CD4-positive, alpha-beta T cell (primary cell): ENCODE measurements at regions not wholly inside any gene's neighbourhood (a gene's known extent, or its start where the extent isn't known, plus 50 kb on each side); places are given as distances from the start of the nearest gene placed in this dataset.
"Not testable (repeated sequence)": the region's sequence is repeated elsewhere in the genome, so short reads cannot be mapped to it uniquely, and the experiment has no call there.

Source experiments
- ATAC-seq: fragments of 200-7000 bp; cut with Tn5 transposase; one replicate; pipeline ENCODE4 v1.10.0; 2022; ENCODE audit warnings: mild to moderate bottlenecking; ENCODE audit not compliant: poor library complexity
- CTCF ChIA-PET: fragments of 350-600 bp; sonication (Branson Sonifier 250); formaldehyde crosslinking; loops from one replicate; lab custom pipeline; 2021; ENCODE audit warnings: antibody characterized with exemption, inconsistent platforms; lab: Charles Lee
- POLR2A ChIA-PET: fragments of 350-600 bp; sonication (Branson Sonifier 250); formaldehyde crosslinking; loops from one replicate; lab custom pipeline; 2021; ENCODE audit warnings: antibody characterized with exemption, inconsistent platforms; lab: Charles Lee
- DNase-seq, 14 experiments: peaks; one replicate each; pipeline ENCODE4 v3.0.0-alpha.2; 2013 to 2020; ENCODE audit warnings: mixed read lengths in 2 of 14
- H3K27ac ChIP-seq, 2 donors: one replicate each; pipeline versions ENCODE4 v1.5.1 to v1.7.0; 2013; ENCODE audit warnings: low read length in 2 of 2, low read depth in 1 of 2, mild to moderate bottlenecking in 1 of 2
- H3K27me3 ChIP-seq, 2 experiments: 1 replicate in 1 of 2; 2 replicates in 1 of 2; pipeline versions ENCODE4 v1.6.1 to v1.7.0; 2013; ENCODE audit warnings: low read length in 2 of 2, control low read depth in 1 of 2, mild to moderate bottlenecking in 1 of 2, moderate library complexity in 1 of 2; ENCODE audit not compliant: insufficient read depth in 2 of 2, control insufficient read depth in 1 of 2
- H3K36me3 ChIP-seq: one replicate; pipeline ENCODE4 v1.6.1; 2013; ENCODE audit warnings: low read length, control low read depth; ENCODE audit not compliant: insufficient read depth
- H3K4me1 ChIP-seq: one replicate; pipeline ENCODE4 v1.6.1; 2013; ENCODE audit warnings: low read length, control low read depth; ENCODE audit not compliant: insufficient read depth
- H3K4me3 ChIP-seq: one replicate; pipeline ENCODE4 v1.5.1; 2013; ENCODE audit warnings: mild to moderate bottlenecking, low read length, moderate library complexity
- H3K9me3 ChIP-seq, 2 experiments: 1 replicate in 1 of 2; 2 replicates in 1 of 2; pipeline versions ENCODE4 v1.6.1 to v1.7.0; 2013; ENCODE audit warnings: low read length in 2 of 2, mild to moderate bottlenecking in 2 of 2, control low read depth in 1 of 2, moderate library complexity in 1 of 2; ENCODE audit not compliant: control insufficient read depth in 1 of 2, insufficient read depth in 1 of 2
- H3K27ac Mint-ChIP-seq: one replicate; pipeline ENCODE4 v1.8.0; 2020; ENCODE audit warnings: mixed read lengths
- H3K27me3 Mint-ChIP-seq: one replicate; pipeline ENCODE4 v1.8.0; 2021; ENCODE audit warnings: mixed read lengths
- H3K36me3 Mint-ChIP-seq: one replicate; pipeline ENCODE4 v1.8.0; 2021; ENCODE audit warnings: low read depth, mixed read lengths
- H3K4me1 Mint-ChIP-seq: one replicate; pipeline ENCODE4 v1.8.0; 2021; ENCODE audit warnings: low read depth, mixed read lengths
- H3K4me3 Mint-ChIP-seq: one replicate; pipeline ENCODE4 v1.8.0; 2020; ENCODE audit warnings: mild to moderate bottlenecking, mixed read lengths
- H3K9me3 Mint-ChIP-seq: one replicate; pipeline ENCODE4 v1.8.0; 2020; ENCODE audit warnings: mixed read lengths
- intact Hi-C, 2 experiments: fragments of 100-400 bp; cut with DNase I in 1 of 2; cut with micrococcal nuclease in 1 of 2; formaldehyde crosslinking; loops; one replicate each; pipeline versions ENCODE4 v1.15.1 to v1.9.0; 2023 to 2025; cut with DNase I, micrococcal nuclease
- TF ChIP-seq, protein P1 (sequence below): fragments of 200-600 bp; IDR thresholded peaks from one replicate; pipeline ENCODE4 v1.8.0; 2022; ENCODE audit warnings: antibody characterized with exemption, mild to moderate bottlenecking

DNA sequence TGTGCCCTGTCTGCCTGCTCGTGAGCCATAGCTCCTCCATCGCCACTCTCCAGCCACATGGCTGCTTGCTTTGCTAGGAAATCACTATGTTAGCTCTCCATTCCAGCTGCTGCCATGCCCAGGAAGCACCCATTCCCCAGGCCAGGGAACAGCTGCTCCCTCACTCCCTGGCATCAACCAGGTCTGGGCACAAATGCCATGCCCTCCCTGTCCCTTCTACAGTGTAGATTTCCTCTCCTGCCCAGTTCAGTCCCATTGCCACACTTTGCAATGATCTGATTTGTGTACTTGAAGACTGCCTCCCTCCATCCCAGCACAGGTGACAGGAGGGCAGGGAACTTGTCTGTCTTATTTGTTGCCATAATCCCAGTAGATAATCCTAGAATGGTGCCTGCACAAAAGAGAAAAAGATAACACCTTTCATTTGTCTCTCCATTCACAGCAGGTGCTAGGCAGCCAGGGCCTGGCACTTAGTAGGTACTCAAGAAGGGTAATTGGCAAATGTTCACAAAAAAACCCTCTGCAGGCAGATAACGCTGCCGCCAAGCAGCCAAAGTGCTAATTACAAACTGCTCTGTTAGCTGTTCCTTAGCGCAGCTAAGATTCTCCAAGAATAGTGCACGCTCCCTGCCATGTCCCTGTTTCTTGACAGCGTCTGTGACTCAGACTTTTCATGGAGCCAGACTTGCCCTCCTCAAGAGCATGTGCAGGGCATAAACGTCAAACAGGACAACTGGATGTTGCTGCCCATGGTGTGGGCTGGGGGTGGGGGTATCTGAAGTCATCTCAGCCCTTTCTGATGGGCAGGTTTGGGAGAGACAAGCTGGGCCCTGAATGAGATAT, 69.1 kb downstream of the ARL6IP4 start:
- CTCF ChIA-PET = no interaction called here

DNA sequence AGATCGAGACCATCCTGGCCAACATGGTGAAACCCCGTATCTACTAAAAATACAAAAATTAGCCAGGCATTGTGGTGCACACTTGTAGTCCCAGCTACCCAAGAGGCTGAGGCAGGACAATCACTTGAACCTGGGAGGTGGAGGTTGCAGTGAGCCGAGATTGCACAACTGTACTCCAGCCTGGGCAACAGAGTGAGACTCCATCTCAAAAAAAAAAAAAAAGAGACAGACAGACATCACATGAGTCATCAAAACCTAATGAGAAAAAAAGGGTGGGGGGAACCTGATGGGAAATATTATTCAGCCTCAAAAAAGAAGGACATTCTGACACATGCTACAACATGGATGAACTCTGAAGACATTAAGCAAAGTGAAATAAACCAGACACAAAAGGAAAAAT, 67.4 kb downstream of the ARL6IP4 start:
- H3K36me3 Mint-ChIP-seq, H3K4me3 Mint-ChIP-seq, H3K27ac Mint-ChIP-seq, CTCF ChIA-PET, H3K36me3 ChIP-seq, DNase-seq, H3K9me3 Mint-ChIP-seq, ATAC-seq, H3K9me3 ChIP-seq, H3K27me3 Mint-ChIP-seq, H3K27me3 ChIP-seq, H3K4me3 ChIP-seq, H3K27ac ChIP-seq: not testable (repeated sequence)
- H3K4me1 Mint-ChIP-seq = peaks cover 32% of the 10 kb centered on the region
- POLR2A ChIA-PET = interaction anchor here (0.6 kb wide), 1 partner anchor 193 kb away, joined by 3 read pairs; no protein-coding TSS in a partner anchor
- intact Hi-C loops = loop anchor here in 1 of 2 experiments (10.0 kb wide), 1 partner anchor 567 kb away; no protein-coding TSS in a partner anchor
- peaks cover 21% of the 10 kb centered on the region for H3K4me1 ChIP-seq

More for the DNA sequence above, 69.1 kb downstream of the ARL6IP4 start:
- POLR2A ChIA-PET = interaction anchor here (0.6 kb wide), 1 partner anchor 14 kb away, joined by 3 read pairs; no protein-coding TSS in a partner anchor
- no peak for ATAC-seq
- Mint-ChIP-seq H3K27me3 (no peaks in the 10 kb centered on the region), H3K4me3 (no peak overlapping the region), H3K9me3 (no peaks in the 10 kb centered on the region), H3K4me1 (peaks cover 16% of the 10 kb centered on the region), H3K36me3 (peaks cover under 1% of the 10 kb centered on the region), H3K27ac (no peak overlapping the region)
- H3K27ac ChIP-seq = no peak overlapping the region
- no peak overlapping the region for H3K4me3 ChIP-seq
- no peaks in the 10 kb centered on the region for H3K27me3 ChIP-seq
- TF ChIP-seq, protein P1, sequence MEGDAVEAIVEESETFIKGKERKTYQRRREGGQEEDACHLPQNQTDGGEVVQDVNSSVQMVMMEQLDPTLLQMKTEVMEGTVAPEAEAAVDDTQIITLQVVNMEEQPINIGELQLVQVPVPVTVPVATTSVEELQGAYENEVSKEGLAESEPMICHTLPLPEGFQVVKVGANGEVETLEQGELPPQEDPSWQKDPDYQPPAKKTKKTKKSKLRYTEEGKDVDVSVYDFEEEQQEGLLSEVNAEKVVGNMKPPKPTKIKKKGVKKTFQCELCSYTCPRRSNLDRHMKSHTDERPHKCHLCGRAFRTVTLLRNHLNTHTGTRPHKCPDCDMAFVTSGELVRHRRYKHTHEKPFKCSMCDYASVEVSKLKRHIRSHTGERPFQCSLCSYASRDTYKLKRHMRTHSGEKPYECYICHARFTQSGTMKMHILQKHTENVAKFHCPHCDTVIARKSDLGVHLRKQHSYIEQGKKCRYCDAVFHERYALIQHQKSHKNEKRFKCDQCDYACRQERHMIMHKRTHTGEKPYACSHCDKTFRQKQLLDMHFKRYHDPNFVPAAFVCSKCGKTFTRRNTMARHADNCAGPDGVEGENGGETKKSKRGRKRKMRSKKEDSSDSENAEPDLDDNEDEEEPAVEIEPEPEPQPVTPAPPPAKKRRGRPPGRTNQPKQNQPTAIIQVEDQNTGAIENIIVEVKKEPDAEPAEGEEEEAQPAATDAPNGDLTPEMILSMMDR = no peak
- DNase-seq = no peak
- intact Hi-C loops = loop anchor here in 1 of 2 experiments (10.0 kb wide), 1 partner anchor 565 kb away; no protein-coding TSS in a partner anchor
- H3K9me3 ChIP-seq = no peaks in the 10 kb centered on the region
- no peaks in the 10 kb centered on the region for H3K36me3 ChIP-seq
- peaks cover 5% of the 10 kb centered on the region for H3K4me1 ChIP-seq

DNA sequence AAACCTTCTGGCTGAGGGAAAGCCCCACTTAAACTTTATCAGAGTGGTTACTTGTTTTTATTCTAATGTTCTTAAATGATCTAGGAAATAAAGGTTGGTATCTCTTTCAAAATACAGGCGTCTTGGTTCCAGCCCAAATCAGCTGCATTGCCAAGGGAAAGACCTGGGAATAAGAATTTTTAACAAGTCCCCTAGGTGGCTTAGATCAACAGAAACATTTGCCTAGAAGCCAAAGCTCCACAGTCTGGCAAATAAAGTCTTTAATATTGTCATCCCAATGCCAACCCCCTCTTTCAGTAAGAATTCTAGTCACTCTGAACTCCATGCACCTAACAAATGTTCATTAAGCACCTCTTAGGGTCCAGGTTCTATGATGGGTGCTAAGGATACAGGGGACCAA, 66.8 kb downstream of the ARL6IP4 start:
- Mint-ChIP-seq H3K36me3 (no peaks in the 10 kb centered on the region), H3K4me3 (no peak overlapping the region), H3K4me1 (peaks cover 32% of the 10 kb centered on the region), H3K9me3 (no peaks in the 10 kb centered on the region), H3K27ac (no peak overlapping the region), H3K27me3 (no peaks in the 10 kb centered on the region)
- Histone ChIP-seq H3K27ac (no peak overlapping the region), H3K36me3 (no peaks in the 10 kb centered on the region), H3K4me1 (peaks cover 21% of the 10 kb centered on the region), H3K9me3 (no peaks in the 10 kb centered on the region), H3K4me3 (no peak overlapping the region), H3K27me3 (no peaks in the 10 kb centered on the region)
- ChIA-PET CTCF (interaction anchor here (0.6 to 1.2 kb wide), 2 partner anchors 28 to 597 kb away, joined by 3 to 6 read pairs; no protein-coding TSS in a partner anchor), POLR2A (interaction anchor here (0.6 to 1.1 kb wide), 2 partner anchors 191 to 193 kb away, joined by 3 read pairs; no protein-coding TSS in a partner anchor)
- DNase-seq (no peak), ATAC-seq (no peak)
- intact Hi-C loops = loop anchor here in 1 of 2 experiments (10.0 kb wide), 1 partner anchor 568 kb away; no protein-coding TSS in a partner anchor
- TF ChIP-seq, protein P1 = no peak
